GM21576 (cell line): ENCODE measurements at regions not wholly inside any gene's neighbourhood (a gene's known extent, or its start where the extent isn't known, plus 50 kb on each side); places are given as distances from the start of the nearest gene placed in this dataset.

Experiments used
- ATAC-seq: cut with Tn5 transposase; IDR thresholded peaks from one replicate; pipeline ENCODE4 v1.9.1; 2021; ENCODE audit warnings: mild to moderate bottlenecking, moderate library complexity; ENCODE audit not compliant: unreplicated experiment

GRCh38 chr7:134391223-134391622 is 67.7 kb downstream of the AKR1B1 start:
- no peak for ATAC-seq

GRCh38 chr7:134388336-134389019 is 70.4 kb downstream of the AKR1B1 start:
- peak; percentile 47 for ATAC-seq

- ATAC-seq: no peak
Measured at GRCh38 chr7:134378562-134378961, 61.8 kb upstream of the SLC35B4 start.

GRCh38 chr7:134376693-134377092 is 60.0 kb upstream of the SLC35B4 start:
- ATAC-seq: no peak

DNA sequence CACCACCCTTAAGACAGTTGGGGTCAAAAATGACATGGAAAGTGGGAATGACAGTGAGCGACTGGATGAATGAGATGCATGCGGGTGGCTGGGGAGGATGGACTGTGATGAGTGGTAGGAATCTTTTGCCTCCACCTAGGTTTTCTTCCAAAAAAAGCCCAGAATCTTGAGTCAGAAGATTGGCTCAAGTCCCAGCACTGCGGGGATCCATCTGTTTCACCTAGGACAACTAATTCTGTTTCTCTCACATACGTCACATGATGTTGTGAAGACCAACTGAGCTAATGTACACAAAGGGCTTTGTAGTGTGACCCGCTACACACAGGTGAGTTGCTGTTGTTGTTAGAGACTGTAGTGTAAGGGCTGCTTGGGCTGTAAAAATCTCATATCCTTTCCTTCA is 58.5 kb upstream of the SLC35B4 start:
- no peak for ATAC-seq

DNA sequence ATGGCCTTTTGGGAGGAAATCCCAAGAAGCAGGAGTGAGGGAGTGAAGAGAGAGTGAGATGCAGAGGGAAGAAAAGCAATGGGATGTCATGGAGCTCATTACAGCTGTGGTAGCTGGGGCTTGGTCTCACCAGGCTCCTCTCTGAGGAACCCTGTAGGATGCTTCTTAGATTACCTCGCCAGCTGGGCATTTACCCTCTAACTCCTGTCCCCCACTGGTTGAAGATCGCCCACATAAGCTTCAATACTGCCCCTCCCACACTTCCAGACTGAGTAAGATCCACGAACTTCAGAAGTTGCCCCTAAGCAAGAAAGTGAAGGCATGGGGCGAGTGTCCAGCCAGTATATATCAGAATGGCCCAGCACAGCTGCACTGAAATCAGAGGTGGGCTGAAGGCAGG is 58.1 kb upstream of the SLC35B4 start:
- no peak for ATAC-seq

DNA sequence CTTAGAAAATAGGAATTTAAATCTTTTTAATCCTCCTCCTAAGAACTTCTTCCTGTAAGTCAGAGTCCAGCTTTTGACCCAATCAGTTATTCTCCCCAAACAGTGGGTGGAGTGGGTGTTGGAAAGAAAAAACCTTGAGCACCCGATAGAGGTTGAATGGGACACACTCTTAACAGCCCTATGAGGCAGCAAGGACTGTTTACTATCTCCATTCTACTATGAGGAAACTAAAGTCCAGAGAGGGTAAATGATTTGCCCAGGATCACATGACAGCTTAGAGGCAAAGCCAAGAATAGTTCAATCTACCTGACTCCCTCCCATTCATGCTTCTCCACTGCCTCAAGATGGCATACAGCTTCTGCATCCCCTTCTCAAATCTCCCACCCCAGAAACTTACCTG is 57.6 kb upstream of the SLC35B4 start:
- ATAC-seq: no peak

DNA sequence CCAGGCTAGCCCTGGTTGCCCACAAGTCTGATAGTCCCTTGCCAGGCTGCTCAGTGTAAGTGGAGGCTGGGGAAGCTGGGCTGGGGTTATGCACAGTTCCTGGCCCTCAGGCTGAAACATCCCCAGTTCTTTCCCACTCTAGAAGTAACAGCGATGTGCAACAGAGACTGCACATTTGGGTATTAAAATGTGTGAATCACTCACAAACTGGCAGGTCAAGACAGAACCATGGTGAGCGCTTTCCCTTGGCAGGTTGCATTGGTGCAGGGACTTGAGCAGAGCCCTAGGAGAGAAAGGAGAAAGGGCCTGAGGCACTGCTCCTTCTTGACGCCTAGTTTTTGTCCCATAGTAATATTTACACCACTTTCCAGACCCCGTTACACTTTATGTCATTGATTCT is 56.1 kb upstream of the SLC35B4 start:
- ATAC-seq: no peak

DNA sequence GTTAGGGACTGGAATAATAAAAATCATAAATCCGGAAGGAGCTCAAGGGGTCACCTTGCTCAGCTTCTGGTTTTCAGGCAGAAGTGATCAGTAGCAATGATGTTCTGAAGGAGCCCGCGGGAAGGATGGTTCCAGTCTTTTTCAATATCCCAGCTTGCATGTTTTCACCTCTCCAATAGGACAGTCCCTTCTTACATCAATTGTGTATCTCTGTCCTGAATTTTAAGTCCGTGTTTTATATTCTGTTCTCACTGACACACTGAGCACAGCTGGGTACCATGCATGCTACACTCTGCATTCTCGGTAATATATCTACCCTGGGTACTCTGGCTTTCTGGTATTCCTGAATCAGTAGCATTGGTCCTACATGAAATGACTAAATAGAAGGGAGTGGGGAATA is 55.2 kb upstream of the SLC35B4 start:
- ATAC-seq: no peak

DNA sequence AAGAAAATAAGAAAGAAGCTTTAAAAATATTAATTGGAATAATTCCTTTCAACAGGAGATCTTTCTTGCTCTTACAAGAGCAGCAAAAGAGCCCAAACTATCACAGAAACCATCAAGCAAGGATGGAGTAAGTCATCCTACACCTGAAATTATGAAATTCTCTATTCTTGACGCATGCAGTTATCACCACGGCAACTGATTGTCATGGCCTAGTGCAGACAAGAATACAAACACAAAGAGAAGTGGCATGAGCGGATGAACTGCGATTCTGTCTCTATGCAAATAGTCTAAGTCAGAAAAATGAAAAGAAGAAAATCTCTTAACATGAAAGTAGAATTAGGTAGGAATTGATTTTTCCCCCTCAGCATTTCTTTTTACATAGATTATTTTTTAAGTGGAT is 54.8 kb upstream of the SLC35B4 start:
- no peak for ATAC-seq

DNA sequence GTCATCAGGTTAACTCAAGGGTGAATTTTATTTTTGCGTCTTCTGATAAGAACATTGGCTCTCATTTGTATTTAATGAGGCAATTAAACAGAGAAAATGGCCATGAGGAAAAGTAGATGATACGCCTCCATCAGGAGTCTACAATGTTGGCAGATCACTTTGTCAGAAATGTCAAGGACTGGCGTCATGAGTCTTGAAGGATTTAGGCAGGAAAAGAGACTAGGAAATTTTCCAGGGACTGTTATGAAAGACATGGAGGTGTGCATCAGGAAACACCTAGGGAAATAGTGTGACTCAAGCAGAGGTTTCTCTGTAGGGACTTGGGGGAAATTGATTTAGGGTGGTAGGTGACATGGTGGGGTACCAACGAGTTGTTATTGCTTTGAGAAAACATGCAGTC is 53.4 kb upstream of the SLC35B4 start:
- ATAC-seq: no peak

DNA sequence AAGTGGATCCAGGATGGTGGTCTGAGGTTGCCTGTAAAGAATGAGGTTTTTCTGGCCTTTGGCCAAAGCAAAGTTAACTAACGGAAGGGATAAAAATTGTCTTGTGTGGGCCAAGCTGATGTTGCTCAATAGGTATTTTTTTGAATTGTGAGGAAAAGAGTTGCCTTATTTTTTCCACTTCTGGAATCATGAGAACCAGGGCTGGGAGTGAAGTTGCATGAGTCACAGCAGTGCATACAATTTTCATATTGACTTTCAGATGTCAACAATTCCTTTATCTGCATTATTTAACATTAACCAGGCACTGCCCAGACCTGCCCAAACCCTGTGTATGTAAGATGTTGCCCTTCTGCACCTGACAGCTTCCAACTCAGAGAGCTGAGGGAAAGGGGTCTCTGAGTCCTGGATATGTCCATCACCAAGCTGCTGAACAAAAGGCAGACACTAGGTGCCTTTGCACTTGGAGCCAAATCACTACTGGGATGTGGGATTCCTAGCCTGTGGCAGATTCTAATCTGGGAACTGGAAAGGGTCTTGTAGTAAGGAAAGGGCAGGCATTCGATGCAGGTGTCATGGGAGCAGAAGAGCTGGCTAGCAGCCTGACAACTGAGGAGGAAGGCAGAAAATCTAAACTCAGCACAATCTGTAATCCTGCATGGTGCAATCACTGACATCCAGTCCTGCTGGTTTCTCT is 52.3 kb upstream of the SLC35B4 start:
- ATAC-seq: no peak

- no peak for ATAC-seq
Measured at GRCh38 chr7:134367956-134368749, 51.4 kb upstream of the SLC35B4 start.
